Caco-2 (cell line): ENCODE measurements at regions not wholly inside any gene's neighbourhood (a gene's known extent, or its start where the extent isn't known, plus 50 kb on each side); places are given as distances from the start of the nearest gene placed in this dataset.

Experiments
- BruUV-seq: library from RNA; stranded (reverse); fragments of 400-500 nt; replicated peaks from 2 replicates; lab custom pipeline; 2021; lab: Mats Ljungman, UMichigan
- CTCF ChIA-PET: fragments of 300-600 bp; sonication (Branson Sonifier 250); formaldehyde crosslinking; loops from one replicate; lab custom pipeline; 2022; ENCODE audit warnings: antibody characterized with exemption; lab: Charles Lee
- POLR2A ChIA-PET: fragments of 300-600 bp; sonication (Branson Sonifier 250); formaldehyde crosslinking; loops from one replicate; lab custom pipeline; 2022; ENCODE audit warnings: antibody characterized with exemption; lab: Charles Lee
- DNase-seq, 2 experiments: peaks; one replicate each; pipeline versions ENCODE4 v3.0.0 to v3.0.0-alpha.2; 2020 to 2022
- H3K27me3 ChIP-seq: replicated peaks from 2 replicates; pipeline ENCODE4 v1.6.0; 2011; ENCODE audit warnings: low read length; ENCODE audit not compliant: control insufficient read depth, insufficient read depth
- H3K36me3 ChIP-seq: 2 replicates; pipeline ENCODE4 v1.5.1; 2011; ENCODE audit warnings: low read length; ENCODE audit not compliant: control insufficient read depth, insufficient read depth
- H3K4me1 ChIP-seq: fragments of 250-450 bp; sonication (Bioruptor Pico); 2 replicates; pipeline ENCODE4 v1.5.1; 2020; ENCODE audit warnings: mild to moderate bottlenecking
- H3K4me3 ChIP-seq: 2 replicates; pipeline ENCODE4 v1.5.1; 2011; ENCODE audit warnings: low read depth, mild to moderate bottlenecking, control low read depth, low read length
- H3K9me3 ChIP-seq: fragments of 250-450 bp; sonication (Bioruptor Pico); 2 replicates; pipeline ENCODE4 v1.5.1; 2020; ENCODE audit warnings: mild to moderate bottlenecking, moderate library complexity
- H3K27ac Mint-ChIP-seq: one replicate; pipeline ENCODE4 v1.8.0; 2022; ENCODE audit warnings: mixed read lengths; ENCODE audit not compliant: unreplicated experiment
- H3K27me3 Mint-ChIP-seq: one replicate; pipeline ENCODE4 v1.8.0; 2022; ENCODE audit warnings: mixed read lengths; ENCODE audit not compliant: insufficient read depth, unreplicated experiment
- H3K36me3 Mint-ChIP-seq: one replicate; pipeline ENCODE4 v1.8.0; 2022; ENCODE audit warnings: mild to moderate bottlenecking, mixed read lengths; ENCODE audit not compliant: insufficient read depth, unreplicated experiment
- H3K4me1 Mint-ChIP-seq: one replicate; pipeline ENCODE4 v1.8.0; 2022; ENCODE audit warnings: low read depth, mixed read lengths; ENCODE audit not compliant: unreplicated experiment
- H3K4me3 Mint-ChIP-seq: one replicate; pipeline ENCODE4 v1.8.0; 2022; ENCODE audit warnings: mild to moderate bottlenecking, moderate library complexity, mixed read lengths; ENCODE audit not compliant: unreplicated experiment
- H3K9me3 Mint-ChIP-seq: one replicate; pipeline ENCODE4 v1.8.0; 2022; ENCODE audit warnings: mixed read lengths; ENCODE audit not compliant: unreplicated experiment
- intact Hi-C: fragments of 100-400 bp; cut with micrococcal nuclease; formaldehyde crosslinking; loops from one replicate; pipeline ENCODE4 v1.10.0; 2022; ENCODE audit not compliant: unreplicated experiment
- TF ChIP-seq, protein P1 (sequence below), 2 experiments: fragments of 200-600 bp in 1 of 2; IDR thresholded peaks; 1 replicate in 1 of 2; 2 replicates in 1 of 2; pipeline versions ENCODE4 v1.5.1 to v1.8.0; 2011 to 2022; ENCODE audit warnings: antibody characterized with exemption in 1 of 2, control low read depth in 1 of 2, inconsistent platforms in 1 of 2, low read depth in 1 of 2, low read length in 1 of 2, mild to moderate bottlenecking in 1 of 2, moderate library complexity in 1 of 2; ENCODE audit not compliant: insufficient read depth in 1 of 2, severe bottlenecking in 1 of 2, unreplicated experiment in 1 of 2

DNA sequence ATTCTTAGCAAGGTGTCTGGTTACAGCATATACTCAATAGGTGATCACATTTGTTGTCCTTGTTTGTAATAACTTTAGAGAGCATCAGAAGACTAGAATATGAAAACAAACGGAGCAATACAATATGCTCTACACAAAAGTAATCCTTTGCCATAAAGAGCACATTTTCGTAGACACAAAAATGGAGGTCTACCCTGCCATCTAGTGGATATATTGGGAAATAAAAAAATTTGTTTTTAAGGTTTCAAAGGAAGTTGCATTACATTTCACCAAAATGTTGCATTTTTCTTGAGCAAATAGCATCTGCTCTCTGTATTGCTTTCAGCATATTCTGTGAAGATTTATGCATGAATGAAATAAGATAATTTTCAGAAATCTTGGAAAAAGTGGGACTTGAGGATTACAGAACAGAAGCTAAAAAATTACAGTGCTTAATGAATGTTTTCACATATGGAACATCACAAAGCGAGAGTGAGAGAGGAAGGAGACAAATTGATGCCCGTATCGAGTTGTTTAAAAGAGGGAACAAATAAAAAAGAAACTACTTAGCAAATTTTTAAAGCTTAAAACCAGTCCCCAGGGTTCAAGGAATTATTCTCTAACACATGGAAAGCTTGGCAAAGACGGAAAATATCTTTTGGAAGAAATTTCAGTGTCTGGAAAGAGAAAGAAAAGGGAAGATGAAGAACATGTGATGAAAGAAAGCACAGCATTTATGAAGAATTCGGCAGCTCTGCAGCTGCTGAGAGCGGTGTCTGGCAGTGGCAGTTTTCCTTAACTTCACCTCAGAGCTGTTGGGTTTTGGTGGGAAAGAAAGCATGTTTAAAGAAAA lies 390.1 kb downstream of the ANKRD50 start:
- ChIA-PET POLR2A (no interaction called here), CTCF (no interaction called here)
- no peaks in the 10 kb centered on the region for H3K27me3 ChIP-seq
- TF ChIP-seq, protein P1, sequence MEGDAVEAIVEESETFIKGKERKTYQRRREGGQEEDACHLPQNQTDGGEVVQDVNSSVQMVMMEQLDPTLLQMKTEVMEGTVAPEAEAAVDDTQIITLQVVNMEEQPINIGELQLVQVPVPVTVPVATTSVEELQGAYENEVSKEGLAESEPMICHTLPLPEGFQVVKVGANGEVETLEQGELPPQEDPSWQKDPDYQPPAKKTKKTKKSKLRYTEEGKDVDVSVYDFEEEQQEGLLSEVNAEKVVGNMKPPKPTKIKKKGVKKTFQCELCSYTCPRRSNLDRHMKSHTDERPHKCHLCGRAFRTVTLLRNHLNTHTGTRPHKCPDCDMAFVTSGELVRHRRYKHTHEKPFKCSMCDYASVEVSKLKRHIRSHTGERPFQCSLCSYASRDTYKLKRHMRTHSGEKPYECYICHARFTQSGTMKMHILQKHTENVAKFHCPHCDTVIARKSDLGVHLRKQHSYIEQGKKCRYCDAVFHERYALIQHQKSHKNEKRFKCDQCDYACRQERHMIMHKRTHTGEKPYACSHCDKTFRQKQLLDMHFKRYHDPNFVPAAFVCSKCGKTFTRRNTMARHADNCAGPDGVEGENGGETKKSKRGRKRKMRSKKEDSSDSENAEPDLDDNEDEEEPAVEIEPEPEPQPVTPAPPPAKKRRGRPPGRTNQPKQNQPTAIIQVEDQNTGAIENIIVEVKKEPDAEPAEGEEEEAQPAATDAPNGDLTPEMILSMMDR (IDR thresholded peaks at IDR 0.05; ENCODE audit: insufficient read depth in 1 of 2, low read depth in 1 of 2, low read length in 1 of 2, severe bottlenecking in 1 of 2, unreplicated experiment in 1 of 2) = peak; percentile 42 to 62
- no peak overlapping the region for H3K4me3 ChIP-seq
- no peaks in the 10 kb centered on the region for H3K9me3 ChIP-seq
- DNase-seq = peak in 1 of 2 experiments; percentile 3
- no peak overlapping the region for H3K27ac Mint-ChIP-seq
- H3K36me3 Mint-ChIP-seq = no peaks in the 10 kb centered on the region
- intact Hi-C loops = loop anchor here (1.0 to 10.0 kb wide), 3 partner anchors 60 to 550 kb away; no protein-coding TSS in a partner anchor
- no peaks in the 10 kb centered on the region for H3K36me3 ChIP-seq
- peaks cover 4% of the 10 kb centered on the region for H3K27me3 Mint-ChIP-seq
- no TSS peak for BruUV-seq
- H3K4me3 Mint-ChIP-seq = no peak overlapping the region
- no peaks in the 10 kb centered on the region for H3K9me3 Mint-ChIP-seq
- no peaks in the 10 kb centered on the region for H3K4me1 Mint-ChIP-seq
- H3K4me1 ChIP-seq = no peaks in the 10 kb centered on the region

DNA sequence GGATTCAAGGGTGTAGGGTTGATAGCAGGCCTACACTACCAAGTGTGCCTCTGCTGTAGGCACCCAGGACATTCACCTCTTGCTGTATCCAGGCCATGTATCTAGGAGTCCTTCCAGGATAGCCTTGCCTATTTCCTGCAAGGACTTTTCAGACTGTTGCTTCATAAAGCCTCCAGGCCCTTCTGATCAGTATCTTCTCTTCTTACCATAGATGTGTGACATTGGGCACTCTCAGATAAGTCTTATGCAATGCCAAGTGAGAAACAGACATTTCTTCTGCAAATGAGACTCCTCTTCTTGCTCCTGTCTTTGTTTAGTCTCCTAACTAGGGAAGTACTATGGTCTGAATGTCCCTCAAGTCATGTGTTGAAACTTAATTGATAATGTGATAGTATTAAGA lies 386.8 kb downstream of the ANKRD50 start:
- intact Hi-C loops = loop anchor here (10.0 kb wide), 1 partner anchor 211 kb away; no protein-coding TSS in a partner anchor
- H3K4me1 Mint-ChIP-seq = no peaks in the 10 kb centered on the region
- CTCF ChIA-PET = no interaction called here
- no peaks in the 10 kb centered on the region for H3K36me3 Mint-ChIP-seq
- no peaks in the 10 kb centered on the region for H3K9me3 ChIP-seq
- H3K27ac Mint-ChIP-seq = no peak overlapping the region
- H3K4me3 ChIP-seq = no peak overlapping the region
- DNase-seq = no peak
- no peaks in the 10 kb centered on the region for H3K36me3 ChIP-seq
- H3K27me3 Mint-ChIP-seq = peaks cover 4% of the 10 kb centered on the region
- no peaks in the 10 kb centered on the region for H3K4me1 ChIP-seq
- TF ChIP-seq, protein P1 (IDR thresholded peaks at IDR 0.05; ENCODE audit: insufficient read depth in 1 of 2, low read depth in 1 of 2, low read length in 1 of 2, severe bottlenecking in 1 of 2, unreplicated experiment in 1 of 2) = no peak
- H3K9me3 Mint-ChIP-seq = no peaks in the 10 kb centered on the region
- POLR2A ChIA-PET = no interaction called here
- BruUV-seq = no TSS peak
- no peaks in the 10 kb centered on the region for H3K27me3 ChIP-seq
- H3K4me3 Mint-ChIP-seq = no peak overlapping the region

DNA sequence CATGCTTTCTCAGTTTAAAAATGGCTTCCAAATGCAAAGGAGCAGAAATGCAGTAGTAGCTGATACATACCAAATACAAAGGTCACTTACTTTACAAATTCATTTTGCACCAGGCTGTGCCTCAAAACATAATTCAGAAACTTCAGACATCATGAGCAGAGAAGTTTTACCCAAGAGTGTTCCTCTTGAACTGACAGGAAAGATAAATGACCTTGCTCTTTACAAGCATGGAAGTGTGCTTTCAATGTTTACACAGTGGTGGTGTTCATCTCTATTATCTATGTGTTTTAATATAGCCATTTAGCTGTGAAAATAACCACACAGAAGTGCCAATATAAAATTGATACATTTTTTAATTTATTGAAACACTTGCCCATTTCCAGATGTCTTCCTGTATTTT lies 383.4 kb downstream of the ANKRD50 start:
- BruUV-seq = no TSS peak
- H3K27ac Mint-ChIP-seq = no peak overlapping the region
- TF ChIP-seq, protein P1 (IDR thresholded peaks at IDR 0.05; ENCODE audit: insufficient read depth in 1 of 2, low read depth in 1 of 2, low read length in 1 of 2, severe bottlenecking in 1 of 2, unreplicated experiment in 1 of 2) = no peak
- H3K4me3 Mint-ChIP-seq = no peak overlapping the region
- ChIA-PET CTCF (no interaction called here), POLR2A (no interaction called here)
- no peaks in the 10 kb centered on the region for H3K27me3 ChIP-seq
- no peaks in the 10 kb centered on the region for H3K27me3 Mint-ChIP-seq
- H3K36me3 Mint-ChIP-seq = no peaks in the 10 kb centered on the region
- H3K4me1 Mint-ChIP-seq = no peaks in the 10 kb centered on the region
- intact Hi-C loops = loop anchor here (10.0 kb wide), 1 partner anchor 214 kb away; no protein-coding TSS in a partner anchor
- H3K4me3 ChIP-seq = no peak overlapping the region
- H3K9me3 ChIP-seq = no peaks in the 10 kb centered on the region
- H3K36me3 ChIP-seq = no peaks in the 10 kb centered on the region
- H3K4me1 ChIP-seq = no peaks in the 10 kb centered on the region
- H3K9me3 Mint-ChIP-seq = no peaks in the 10 kb centered on the region
- DNase-seq = no peak
